ENCODE measurements at regions not wholly inside any gene's neighbourhood (a gene's known extent, or its start where the extent isn't known, plus 50 kb on each side); places are given as distances from the start of the nearest gene placed in this dataset.

GRCh38 chr14:85762526-85762925 lies 232.6 kb downstream of the FLRT2 start:
- TF ChIP-seq, protein P1, sequence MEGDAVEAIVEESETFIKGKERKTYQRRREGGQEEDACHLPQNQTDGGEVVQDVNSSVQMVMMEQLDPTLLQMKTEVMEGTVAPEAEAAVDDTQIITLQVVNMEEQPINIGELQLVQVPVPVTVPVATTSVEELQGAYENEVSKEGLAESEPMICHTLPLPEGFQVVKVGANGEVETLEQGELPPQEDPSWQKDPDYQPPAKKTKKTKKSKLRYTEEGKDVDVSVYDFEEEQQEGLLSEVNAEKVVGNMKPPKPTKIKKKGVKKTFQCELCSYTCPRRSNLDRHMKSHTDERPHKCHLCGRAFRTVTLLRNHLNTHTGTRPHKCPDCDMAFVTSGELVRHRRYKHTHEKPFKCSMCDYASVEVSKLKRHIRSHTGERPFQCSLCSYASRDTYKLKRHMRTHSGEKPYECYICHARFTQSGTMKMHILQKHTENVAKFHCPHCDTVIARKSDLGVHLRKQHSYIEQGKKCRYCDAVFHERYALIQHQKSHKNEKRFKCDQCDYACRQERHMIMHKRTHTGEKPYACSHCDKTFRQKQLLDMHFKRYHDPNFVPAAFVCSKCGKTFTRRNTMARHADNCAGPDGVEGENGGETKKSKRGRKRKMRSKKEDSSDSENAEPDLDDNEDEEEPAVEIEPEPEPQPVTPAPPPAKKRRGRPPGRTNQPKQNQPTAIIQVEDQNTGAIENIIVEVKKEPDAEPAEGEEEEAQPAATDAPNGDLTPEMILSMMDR (conservative IDR thresholded peaks at IDR 0.05): no peak
- no peak for TF ChIP-seq ZFX (IDR thresholded peaks at IDR 0.05)

Data from C4-2B (cell line).